ENCODE measurements at regions not wholly inside any gene's neighbourhood (a gene's known extent, or its start where the extent isn't known, plus 50 kb on each side); places are given as distances from the start of the nearest gene placed in this dataset.

DNA sequence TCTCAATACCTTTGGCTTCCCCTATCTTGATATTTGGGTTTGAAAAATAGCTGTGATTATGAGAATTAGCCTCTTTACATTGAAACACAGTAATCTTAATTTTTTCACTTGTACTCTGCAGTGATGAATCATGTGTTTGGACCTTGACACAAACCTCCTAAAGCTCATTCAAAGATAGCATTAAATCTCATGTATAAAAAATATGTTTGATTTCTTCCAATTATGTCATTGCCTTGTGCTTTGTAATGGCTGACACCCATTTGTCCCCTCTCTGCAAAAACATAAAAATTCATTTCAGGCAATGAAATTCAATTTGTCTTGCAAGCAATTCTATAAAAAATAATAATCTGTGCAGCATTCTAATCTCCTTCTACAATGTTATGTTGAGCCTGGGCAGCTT, 422.4 kb upstream of the BOD1L1 start:
- TF ChIP-seq POLR2A (IDR thresholded peaks at IDR 0.05) (no peak), CTCF (IDR thresholded peaks at IDR 0.05) (no peak)
